IMR-90 (cell line): ENCODE measurements at regions not wholly inside any gene's neighbourhood (a gene's known extent, or its start where the extent isn't known, plus 50 kb on each side); places are given as distances from the start of the nearest gene placed in this dataset.

ENCODE experiments used
- BHLHE40 ChIP-seq: fragments of 150-350 bp; IDR thresholded peaks from 2 replicates; pipeline ENCODE4 v1.6.1; 2016; ENCODE audit warnings: mild to moderate bottlenecking, low read depth, low read length
- CEBPB ChIP-seq: IDR thresholded peaks from 2 replicates; pipeline ENCODE4 v1.6.1; 2012; ENCODE audit warnings: low read depth, low read length, improper control_type of control experiment
- CTCF ChIP-seq: conservative IDR thresholded peaks from 2 replicates; pipeline ENCODE4 v1.5.1; 2012; ENCODE audit warnings: mild to moderate bottlenecking, low read depth, low read length, improper control_type of control experiment
- MXI1 ChIP-seq: IDR thresholded peaks from 2 replicates; pipeline ENCODE4 v1.6.1; 2012; ENCODE audit warnings: low read depth, mild to moderate bottlenecking, low read length, moderate library complexity, borderline replicate concordance
- POLR2A ChIP-seq: IDR thresholded peaks from 2 replicates; pipeline ENCODE4 v1.6.1; 2012; ENCODE audit warnings: mild to moderate bottlenecking, low read depth, low read length
- RAD21 ChIP-seq: IDR thresholded peaks from 2 replicates; pipeline ENCODE4 v1.6.1; 2012; ENCODE audit warnings: low read length, improper control_type of control experiment
- RFX5 ChIP-seq: IDR thresholded peaks from 2 replicates; pipeline ENCODE4 v1.8.0; 2012; ENCODE audit warnings: low read depth, mild to moderate bottlenecking, low read length, moderate library complexity
- SMC3 ChIP-seq: fragments of 150-350 bp; IDR thresholded peaks from 2 replicates; pipeline ENCODE4 v1.6.1; 2016; ENCODE audit warnings: low read depth, mild to moderate bottlenecking, antibody characterized with exemption, low read length, moderate library complexity

DNA sequence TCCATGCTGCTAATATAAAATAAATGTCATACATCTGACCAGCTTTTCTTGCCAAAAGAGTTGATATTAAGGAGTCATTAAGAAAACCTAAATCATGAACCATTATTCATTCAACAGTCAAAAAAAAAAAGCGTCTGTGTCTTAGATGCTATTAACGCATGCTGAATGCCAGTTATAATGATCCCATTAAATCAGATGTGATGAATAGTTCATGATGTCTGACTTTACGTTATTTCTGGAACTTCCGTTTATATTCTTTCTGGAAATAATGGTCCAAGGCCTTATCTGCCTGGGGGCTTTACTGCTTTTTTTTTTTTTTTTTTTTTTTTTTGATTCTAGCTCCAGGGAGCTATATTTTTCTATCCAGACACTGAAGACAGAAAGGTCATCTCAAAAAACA lies 877.1 kb downstream of the HACE1 start:
- TF ChIP-seq CTCF (no peak), POLR2A (no peak), RFX5 (no peak), CEBPB (no peak), BHLHE40 (no peak), MXI1 (no peak), RAD21 (no peak), SMC3 (no peak)
